ENCODE measurements at regions not wholly inside any gene's neighbourhood (a gene's known extent, or its start where the extent isn't known, plus 50 kb on each side); places are given as distances from the start of the nearest gene placed in this dataset.

GRCh38 chr19:56966697-56967299 is 126.3 kb upstream of the PEG3 start:
- TF ChIP-seq, protein P1, sequence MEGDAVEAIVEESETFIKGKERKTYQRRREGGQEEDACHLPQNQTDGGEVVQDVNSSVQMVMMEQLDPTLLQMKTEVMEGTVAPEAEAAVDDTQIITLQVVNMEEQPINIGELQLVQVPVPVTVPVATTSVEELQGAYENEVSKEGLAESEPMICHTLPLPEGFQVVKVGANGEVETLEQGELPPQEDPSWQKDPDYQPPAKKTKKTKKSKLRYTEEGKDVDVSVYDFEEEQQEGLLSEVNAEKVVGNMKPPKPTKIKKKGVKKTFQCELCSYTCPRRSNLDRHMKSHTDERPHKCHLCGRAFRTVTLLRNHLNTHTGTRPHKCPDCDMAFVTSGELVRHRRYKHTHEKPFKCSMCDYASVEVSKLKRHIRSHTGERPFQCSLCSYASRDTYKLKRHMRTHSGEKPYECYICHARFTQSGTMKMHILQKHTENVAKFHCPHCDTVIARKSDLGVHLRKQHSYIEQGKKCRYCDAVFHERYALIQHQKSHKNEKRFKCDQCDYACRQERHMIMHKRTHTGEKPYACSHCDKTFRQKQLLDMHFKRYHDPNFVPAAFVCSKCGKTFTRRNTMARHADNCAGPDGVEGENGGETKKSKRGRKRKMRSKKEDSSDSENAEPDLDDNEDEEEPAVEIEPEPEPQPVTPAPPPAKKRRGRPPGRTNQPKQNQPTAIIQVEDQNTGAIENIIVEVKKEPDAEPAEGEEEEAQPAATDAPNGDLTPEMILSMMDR (conservative IDR thresholded peaks at IDR 0.05 in 1 of 2, IDR thresholded peaks at IDR 0.05 in 1 of 2; ENCODE audit: extremely low read depth in 1 of 2, insufficient read depth in 1 of 2, low read depth in 1 of 2, low read length in 2 of 2): no peak
- no peak for TF ChIP-seq EZH2 (IDR thresholded peaks at IDR 0.05; ENCODE audit: borderline replicate concordance, low read length)
